ENCODE measurements at regions not wholly inside any gene's neighbourhood (a gene's known extent, or its start where the extent isn't known, plus 50 kb on each side); places are given as distances from the start of the nearest gene placed in this dataset.

GRCh38 chr5:170164087-170164486, 58.4 kb downstream of the FOXI1 start:
- intact Hi-C loops (cut with micrococcal nuclease; ENCODE audit: unreplicated experiment) = no loop called here
- no peak overlapping the region for H3K27ac ChIP-seq (ENCODE audit: low read depth, low read length, poor library complexity, severe bottlenecking)
- TF ChIP-seq CTCF (conservative IDR thresholded peaks at IDR 0.05; ENCODE audit: low read depth, low read length) (no peak), EZH2 (IDR thresholded peaks at IDR 0.05; ENCODE audit: borderline replicate concordance, low read depth, low read length, poor library complexity, severe bottlenecking) (no peak)
- H3K4me1 ChIP-seq (ENCODE audit: insufficient read depth, low read length, poor library complexity, severe bottlenecking) = no peaks in the 10 kb centered on the region
- no peak overlapping the region for H3K4me3 ChIP-seq (ENCODE audit: low read depth, low read length, poor library complexity, severe bottlenecking)
- no peak for DNase-seq (ENCODE audit: low spot score)
- no peaks in the 10 kb centered on the region for H3K27me3 ChIP-seq (replicated peaks; ENCODE audit: insufficient read depth, low read depth, low read length, poor library complexity)
- ChIA-PET POLR2A (ENCODE audit: low non-redundant PET) (no interaction called here), CTCF (no interaction called here)
- H3K9me3 ChIP-seq (ENCODE audit: low read depth, low read length, poor library complexity, severe bottlenecking) = no peaks in the 10 kb centered on the region
- no TSS peak for BruUV-seq (replicated peaks)
- no peaks in the 10 kb centered on the region for H3K36me3 ChIP-seq (ENCODE audit: insufficient read depth, low read length, poor library complexity, severe bottlenecking)

GRCh38 chr5:170164921-170165320, 59.2 kb downstream of the FOXI1 start:
- CTCF ChIA-PET = no interaction called here
- Histone ChIP-seq H3K27me3 (replicated peaks; ENCODE audit: insufficient read depth, low read depth, low read length, poor library complexity) (no peaks in the 10 kb centered on the region), H3K27ac (ENCODE audit: low read depth, low read length, poor library complexity, severe bottlenecking) (no peak overlapping the region), H3K4me1 (ENCODE audit: insufficient read depth, low read length, poor library complexity, severe bottlenecking) (no peaks in the 10 kb centered on the region), H3K36me3 (ENCODE audit: insufficient read depth, low read length, poor library complexity, severe bottlenecking) (no peaks in the 10 kb centered on the region), H3K9me3 (ENCODE audit: low read depth, low read length, poor library complexity, severe bottlenecking) (no peaks in the 10 kb centered on the region), H3K4me3 (ENCODE audit: low read depth, low read length, poor library complexity, severe bottlenecking) (no peak overlapping the region)
- TF ChIP-seq EZH2 (IDR thresholded peaks at IDR 0.05; ENCODE audit: borderline replicate concordance, low read depth, low read length, poor library complexity, severe bottlenecking) (no peak), CTCF (conservative IDR thresholded peaks at IDR 0.05; ENCODE audit: low read depth, low read length) (no peak)
- POLR2A ChIA-PET (ENCODE audit: low non-redundant PET) = interaction anchor here (0.6 kb wide), 1 partner anchor 379 kb away, joined by 5 read pairs; no protein-coding TSS in a partner anchor
- intact Hi-C loops (cut with micrococcal nuclease; ENCODE audit: unreplicated experiment) = no loop called here
- BruUV-seq (replicated peaks) = no TSS peak
- no peak for DNase-seq (ENCODE audit: low spot score)

GRCh38 chr5:170166101-170166500, 60.4 kb downstream of the FOXI1 start:
- DNase-seq (ENCODE audit: low spot score) = no peak
- no peak for TF ChIP-seq CTCF (conservative IDR thresholded peaks at IDR 0.05; ENCODE audit: low read depth, low read length)
- no peak for TF ChIP-seq EZH2 (IDR thresholded peaks at IDR 0.05; ENCODE audit: borderline replicate concordance, low read depth, low read length, poor library complexity, severe bottlenecking)
- H3K9me3 ChIP-seq (ENCODE audit: low read depth, low read length, poor library complexity, severe bottlenecking) = no peaks in the 10 kb centered on the region
- ChIA-PET CTCF (interaction anchor here (0.7 kb wide), 1 partner anchor 255 kb away, joined by 3 read pairs; no protein-coding TSS in a partner anchor), POLR2A (ENCODE audit: low non-redundant PET) (no interaction called here)
- intact Hi-C loops (cut with micrococcal nuclease; ENCODE audit: unreplicated experiment) = no loop called here
- no peaks in the 10 kb centered on the region for H3K4me1 ChIP-seq (ENCODE audit: insufficient read depth, low read length, poor library complexity, severe bottlenecking)
- H3K27me3 ChIP-seq (replicated peaks; ENCODE audit: insufficient read depth, low read depth, low read length, poor library complexity) = no peaks in the 10 kb centered on the region
- no peak overlapping the region for H3K4me3 ChIP-seq (ENCODE audit: low read depth, low read length, poor library complexity, severe bottlenecking)
- H3K27ac ChIP-seq (ENCODE audit: low read depth, low read length, poor library complexity, severe bottlenecking) = no peak overlapping the region
- H3K36me3 ChIP-seq (ENCODE audit: insufficient read depth, low read length, poor library complexity, severe bottlenecking) = no peaks in the 10 kb centered on the region
- no TSS peak for BruUV-seq (replicated peaks)
